ENCODE measurements at regions not wholly inside any gene's neighbourhood (a gene's known extent, or its start where the extent isn't known, plus 50 kb on each side); places are given as distances from the start of the nearest gene placed in this dataset.

DNA sequence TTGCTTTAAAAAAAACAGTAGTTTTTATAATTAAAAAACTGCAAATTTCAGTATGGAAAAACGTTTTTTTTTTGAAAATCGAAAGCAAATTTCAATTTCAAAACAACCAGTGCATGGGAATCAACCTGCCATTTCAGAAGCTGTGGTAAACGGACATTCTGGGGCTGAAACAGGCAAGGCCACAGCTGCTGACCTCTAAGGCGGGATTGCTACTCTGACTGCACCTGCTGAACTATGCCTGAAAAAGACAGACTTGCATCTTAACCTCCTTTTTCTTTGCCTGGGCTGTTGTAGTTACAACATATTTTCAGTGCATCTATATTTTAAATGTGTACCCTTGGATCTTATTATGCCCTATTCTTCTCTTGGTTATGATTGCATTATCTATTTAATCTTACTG, 303.0 kb upstream of the SP8 start:
- in situ Hi-C loops (cut with HindIII; ENCODE audit: low pct_unique_long_range_greater_than_20kb, low sequenced_read_pairs): no loop called here
- TF ChIP-seq JUND (IDR thresholded peaks at IDR 0.05; ENCODE audit: low read depth): no peak
- DNase-seq (ENCODE audit: low read depth in 1 of 2, low spot score in 1 of 2): no peak

DNA sequence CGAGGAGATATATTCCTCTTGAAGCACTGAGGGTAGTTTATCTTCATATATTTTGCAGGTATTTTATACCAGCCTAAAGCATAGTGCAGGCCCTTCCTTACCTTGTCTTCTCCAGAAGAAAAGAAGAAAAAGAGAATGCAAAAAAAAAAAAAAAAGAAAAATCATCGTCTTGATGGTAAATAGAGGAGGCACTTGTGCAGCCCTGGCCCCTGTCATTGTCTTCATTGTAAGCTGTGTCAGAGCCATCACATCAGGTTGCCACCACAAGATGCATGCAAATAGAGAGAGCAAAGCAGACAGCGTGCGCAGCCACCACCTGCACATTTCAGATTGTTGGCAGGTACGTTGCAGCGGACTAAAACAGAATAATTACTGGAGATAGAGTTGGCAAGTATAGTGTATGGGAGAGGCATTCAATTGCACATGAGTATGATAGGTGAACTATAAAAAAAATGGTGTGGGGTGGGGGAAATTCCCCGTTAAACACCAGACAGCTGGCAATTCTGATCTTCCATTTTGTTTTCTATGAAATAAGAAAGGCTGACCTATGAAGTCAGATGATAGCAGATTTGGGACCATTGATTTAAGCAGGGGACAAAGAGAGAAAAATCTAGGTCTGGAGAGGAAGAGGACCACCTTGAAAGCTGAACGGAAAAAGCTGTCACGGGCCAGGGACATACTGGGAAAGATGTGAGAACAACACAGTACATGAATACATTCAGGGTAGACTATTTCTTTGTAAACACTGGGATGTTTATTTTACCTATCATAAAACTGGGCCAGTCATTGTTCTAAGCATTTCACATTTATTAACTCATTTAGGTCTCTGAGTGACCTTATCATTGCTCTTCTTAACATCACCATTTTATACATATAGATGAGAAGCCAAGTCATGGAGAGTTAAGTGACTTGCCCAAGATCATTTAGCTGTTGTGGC, 306.3 kb upstream of the SP8 start:
- TF ChIP-seq JUND (IDR thresholded peaks at IDR 0.05; ENCODE audit: low read depth): no peak
- DNase-seq (ENCODE audit: low read depth in 1 of 2, low spot score in 1 of 2): no peak
- in situ Hi-C loops (cut with HindIII; ENCODE audit: low pct_unique_long_range_greater_than_20kb, low sequenced_read_pairs): no loop called here

DNA sequence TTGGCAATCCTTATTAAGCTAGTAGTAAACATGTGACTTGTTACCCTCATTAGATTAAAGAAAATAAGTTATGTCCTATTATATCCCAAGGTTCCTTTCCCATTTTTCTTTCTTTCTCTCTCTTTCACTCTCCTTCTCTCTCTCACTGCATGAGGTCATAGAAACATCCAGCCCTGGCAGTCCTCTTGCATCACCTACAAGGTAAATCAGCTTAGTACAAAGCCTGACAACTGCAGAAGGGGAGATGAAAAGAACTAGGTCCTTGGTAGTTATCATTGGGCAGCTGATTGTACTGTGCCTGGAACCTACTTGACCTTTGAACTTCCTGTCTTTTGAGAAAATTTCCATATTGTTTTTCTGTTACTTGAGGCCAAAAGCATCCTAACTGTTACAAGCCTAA, 307.9 kb upstream of the SP8 start:
- in situ Hi-C loops (cut with HindIII; ENCODE audit: low pct_unique_long_range_greater_than_20kb, low sequenced_read_pairs): no loop called here
- DNase-seq (ENCODE audit: low read depth in 1 of 2, low spot score in 1 of 2): no peak
- no peak for TF ChIP-seq JUND (IDR thresholded peaks at IDR 0.05; ENCODE audit: low read depth)

DNA sequence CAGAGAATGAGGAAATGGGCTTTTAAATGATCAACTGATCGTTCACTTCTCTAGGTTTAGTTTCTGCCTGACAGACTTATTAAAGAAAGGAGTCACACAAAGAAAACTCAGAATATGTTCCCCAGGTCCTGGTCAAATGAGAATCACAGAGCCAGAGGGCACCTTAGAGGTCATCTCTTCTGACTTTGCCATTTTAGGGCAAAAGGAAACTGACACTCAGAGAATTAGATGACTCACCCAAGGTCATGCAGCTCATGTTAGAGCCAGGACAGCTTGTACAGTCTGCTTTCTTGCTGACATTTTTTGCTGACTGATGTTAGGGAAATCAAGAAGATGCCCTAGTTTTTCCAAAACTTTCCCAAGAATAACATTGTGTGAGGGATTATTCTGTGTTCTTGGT, 312.7 kb upstream of the SP8 start:
- no peak for TF ChIP-seq JUND (IDR thresholded peaks at IDR 0.05; ENCODE audit: low read depth)
- in situ Hi-C loops (cut with HindIII; ENCODE audit: low pct_unique_long_range_greater_than_20kb, low sequenced_read_pairs): no loop called here
- no peak for DNase-seq (ENCODE audit: low read depth in 1 of 2, low spot score in 1 of 2)

DNA sequence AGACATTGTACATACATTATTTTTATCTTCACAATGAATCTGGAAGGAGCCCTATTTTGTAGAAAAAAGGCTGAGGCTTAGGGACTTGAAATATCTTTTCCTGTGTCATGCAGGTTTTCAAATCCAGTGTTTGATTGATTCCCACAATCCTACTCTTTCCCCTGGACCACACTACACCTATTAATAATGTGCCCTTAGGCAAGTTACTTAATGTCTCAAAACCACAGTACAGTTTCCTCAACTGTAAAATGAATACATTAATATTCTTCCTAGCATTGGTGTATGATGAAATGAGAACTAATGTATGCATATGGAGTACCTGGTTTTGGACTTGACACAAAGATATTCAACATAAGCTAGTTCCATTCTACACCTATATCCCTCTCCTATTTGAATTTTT, 313.3 kb upstream of the SP8 start:
- in situ Hi-C loops (cut with HindIII; ENCODE audit: low pct_unique_long_range_greater_than_20kb, low sequenced_read_pairs): no loop called here
- no peak for TF ChIP-seq JUND (IDR thresholded peaks at IDR 0.05; ENCODE audit: low read depth)

DNA sequence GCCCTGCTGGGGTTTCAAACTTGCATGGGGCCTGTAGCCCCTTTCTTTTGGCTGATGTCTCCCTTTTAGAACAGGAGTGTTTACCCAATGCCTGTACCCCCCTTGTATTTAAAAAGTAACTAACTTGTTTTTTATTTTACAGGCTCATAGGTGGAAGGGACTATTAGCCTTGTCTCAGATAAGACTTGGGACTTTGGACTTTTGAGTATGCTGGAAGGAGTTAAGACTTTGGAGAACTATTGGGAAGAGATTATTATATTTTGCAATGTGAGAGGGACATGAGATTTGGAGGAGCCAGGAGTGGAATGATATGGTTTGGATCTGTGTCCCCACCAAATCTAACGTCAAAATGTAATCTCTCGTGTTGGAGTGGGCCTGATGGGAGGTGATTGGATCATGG, 314.9 kb upstream of the SP8 start:
- no peak for DNase-seq (ENCODE audit: low read depth in 1 of 2, low spot score in 1 of 2)
- in situ Hi-C loops (cut with HindIII; ENCODE audit: low pct_unique_long_range_greater_than_20kb, low sequenced_read_pairs): no loop called here

More for the DNA sequence above, 313.3 kb upstream of the SP8 start:
- no peak for DNase-seq (ENCODE audit: low read depth in 1 of 2, low spot score in 1 of 2)

DNA sequence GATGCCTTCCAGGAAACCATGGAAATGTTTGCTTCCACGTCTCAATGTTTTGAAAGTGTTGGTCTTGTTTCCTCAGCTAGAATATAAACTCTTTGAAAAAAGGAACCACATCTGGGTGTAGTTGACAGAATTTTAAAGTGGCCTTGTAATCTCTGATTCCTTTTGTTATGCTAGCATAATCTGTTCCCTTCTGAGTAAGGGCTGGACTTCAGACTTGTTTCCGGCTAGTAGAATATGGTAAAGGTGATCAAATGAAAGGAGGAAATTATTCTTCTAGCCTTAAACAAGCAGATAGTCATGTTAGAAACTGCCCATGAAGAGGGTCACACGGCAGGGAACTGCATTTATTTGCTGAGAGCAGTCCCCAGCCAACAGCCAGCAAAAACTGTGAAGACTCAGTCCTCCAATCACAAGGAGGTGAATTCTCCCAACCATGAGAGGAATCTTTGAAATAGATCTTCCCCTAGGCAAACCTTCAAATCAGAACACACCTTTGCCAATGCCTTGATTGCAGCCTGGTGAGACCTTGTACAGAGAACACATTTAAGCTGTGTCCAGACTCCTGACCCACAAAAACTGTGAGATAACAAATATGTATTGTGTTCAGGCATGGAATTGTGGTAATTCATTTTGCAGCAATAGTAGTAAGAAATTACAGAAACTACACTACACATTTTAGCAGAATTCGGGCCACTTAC, 316.9 kb upstream of the SP8 start:
- no peak for TF ChIP-seq JUND (IDR thresholded peaks at IDR 0.05; ENCODE audit: low read depth)
- in situ Hi-C loops (cut with HindIII; ENCODE audit: low pct_unique_long_range_greater_than_20kb, low sequenced_read_pairs): no loop called here

More for the DNA sequence above, 314.9 kb upstream of the SP8 start:
- TF ChIP-seq JUND (IDR thresholded peaks at IDR 0.05; ENCODE audit: low read depth): no peak

DNA sequence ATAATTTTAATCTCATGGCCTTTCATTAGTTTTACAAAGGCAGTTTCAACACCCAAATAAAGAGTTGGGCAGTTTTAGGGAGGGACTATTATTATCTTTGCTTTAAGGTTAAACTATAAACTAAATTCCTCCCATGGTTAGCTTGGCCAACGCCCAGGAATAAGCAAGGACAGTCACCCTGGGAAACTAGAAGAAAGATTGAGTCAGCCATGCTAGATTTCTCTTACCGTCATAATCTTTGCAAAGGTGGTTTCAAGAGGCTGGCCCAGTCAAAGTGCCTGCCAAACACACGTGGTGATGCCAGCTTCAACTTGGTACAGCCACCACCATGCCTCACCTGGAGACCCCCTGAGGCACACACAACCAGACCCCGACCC, 317.4 kb upstream of the SP8 start:
- TF ChIP-seq JUND (IDR thresholded peaks at IDR 0.05; ENCODE audit: low read depth): no peak
- no peak for DNase-seq (ENCODE audit: low read depth in 1 of 2, low spot score in 1 of 2)
- in situ Hi-C loops (cut with HindIII; ENCODE audit: low pct_unique_long_range_greater_than_20kb, low sequenced_read_pairs): no loop called here

More for the DNA sequence above, 316.9 kb upstream of the SP8 start:
- DNase-seq (ENCODE audit: low read depth in 1 of 2, low spot score in 1 of 2): no peak

DNA sequence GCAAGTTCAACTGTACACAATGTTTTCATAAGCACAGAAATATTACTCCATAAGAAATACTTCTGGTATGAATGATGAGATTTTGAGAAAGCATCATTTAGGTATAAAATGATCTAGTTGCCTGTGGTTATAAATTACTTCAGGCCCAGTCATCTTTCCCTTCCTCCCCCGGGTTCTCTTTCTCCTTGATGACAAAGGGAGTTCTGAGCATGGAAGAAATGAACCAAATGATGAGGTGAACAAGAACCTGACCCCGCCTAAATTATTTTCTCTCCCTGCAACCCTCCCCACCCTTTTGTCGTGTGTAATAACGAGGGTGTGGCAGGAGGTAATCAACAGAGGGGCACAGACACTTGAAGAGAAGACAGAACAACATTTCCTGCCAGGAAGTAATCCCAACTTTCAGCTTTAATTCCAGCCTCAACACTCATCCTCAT, 319.6 kb upstream of the SP8 start:
- no peak for TF ChIP-seq JUND (IDR thresholded peaks at IDR 0.05; ENCODE audit: low read depth)
- in situ Hi-C loops (cut with HindIII; ENCODE audit: low pct_unique_long_range_greater_than_20kb, low sequenced_read_pairs): no loop called here

DNA sequence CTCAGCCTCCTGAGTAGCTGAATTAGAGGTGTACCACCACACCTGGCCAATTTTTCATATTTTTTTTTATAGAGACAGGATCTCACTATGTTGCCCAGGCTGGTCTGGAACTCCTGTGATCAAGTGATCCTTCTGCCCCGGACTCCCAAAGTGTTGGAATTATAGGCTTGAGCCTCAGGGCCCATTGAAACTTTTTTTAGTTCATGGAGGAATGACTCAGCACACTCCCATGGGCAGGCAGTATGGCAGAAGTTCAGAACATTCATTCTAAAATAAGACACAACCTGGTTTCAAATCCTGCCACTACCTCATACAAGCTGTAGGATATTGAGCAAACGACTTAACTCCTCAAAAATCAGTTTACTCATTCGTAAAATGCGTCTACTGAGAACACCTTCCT, 320.4 kb upstream of the SP8 start:
- no peak for TF ChIP-seq JUND (IDR thresholded peaks at IDR 0.05; ENCODE audit: low read depth)
- DNase-seq (ENCODE audit: low read depth in 1 of 2, low spot score in 1 of 2): no peak
- in situ Hi-C loops (cut with HindIII; ENCODE audit: low pct_unique_long_range_greater_than_20kb, low sequenced_read_pairs): no loop called here

More for the DNA sequence above, 319.6 kb upstream of the SP8 start:
- no peak for DNase-seq (ENCODE audit: low read depth in 1 of 2, low spot score in 1 of 2)

DNA sequence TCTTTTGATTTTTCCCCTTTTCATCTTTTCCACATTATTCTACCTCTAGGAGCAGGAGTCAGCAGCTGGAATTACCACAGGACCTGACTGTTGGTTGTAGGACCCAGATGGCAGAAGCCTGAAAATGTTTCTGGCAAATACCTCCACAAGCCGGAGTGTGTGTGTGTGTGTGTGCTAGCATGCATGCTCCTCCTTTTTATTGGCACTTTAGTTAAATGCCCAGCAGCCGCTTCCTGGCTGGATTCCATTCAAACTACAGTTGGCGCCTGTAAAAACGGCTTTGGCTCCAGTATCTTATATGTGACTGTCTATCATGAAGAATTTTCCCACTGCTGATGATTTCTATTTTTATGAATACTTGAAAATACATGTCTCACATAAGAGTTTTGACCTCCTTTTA, 319.7 kb upstream of the SP4 start:
- peak in 1 of 2 experiments; percentile 36 for DNase-seq (ENCODE audit: low read depth in 1 of 2, low spot score in 1 of 2)
- in situ Hi-C loops (cut with HindIII; ENCODE audit: low pct_unique_long_range_greater_than_20kb, low sequenced_read_pairs): no loop called here
- no peak for TF ChIP-seq JUND (IDR thresholded peaks at IDR 0.05; ENCODE audit: low read depth)

DNA sequence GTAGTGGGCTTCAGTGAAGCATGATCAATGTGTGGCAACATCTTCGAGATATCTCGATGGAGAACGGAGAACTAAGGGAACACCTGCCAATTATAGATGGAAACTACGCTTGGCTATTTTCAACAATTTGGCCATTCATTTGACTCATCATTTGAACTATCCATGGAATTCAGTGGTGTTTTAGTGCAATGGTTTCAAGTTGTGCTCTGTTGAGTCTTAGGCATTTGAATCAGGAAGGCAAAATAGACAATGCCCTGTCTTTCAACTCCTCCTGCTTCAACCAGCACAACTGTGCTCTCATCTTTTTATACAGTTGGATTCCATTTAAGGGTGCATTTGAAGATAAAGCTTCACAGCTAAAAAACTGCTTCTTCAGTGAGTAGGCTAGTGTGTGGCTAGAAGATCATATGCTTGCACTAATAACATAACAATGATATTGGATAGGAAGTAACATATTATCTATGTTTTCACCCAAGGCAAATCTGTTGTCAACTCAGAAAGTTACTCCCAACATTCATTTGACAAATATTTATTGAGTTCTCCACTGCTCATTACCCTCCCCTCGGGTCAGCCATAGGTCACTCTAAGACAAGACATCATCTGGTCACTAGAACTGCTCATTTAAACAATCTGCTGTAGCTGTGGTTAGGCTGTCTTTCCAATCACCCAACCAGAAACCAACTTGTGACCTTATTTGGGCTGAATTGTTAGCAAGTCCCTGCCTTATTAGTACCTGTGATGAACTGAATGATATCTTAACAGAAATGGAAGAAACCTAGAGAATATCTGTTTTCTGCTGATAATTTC, 314.1 kb upstream of the SP4 start:
- no peak for TF ChIP-seq JUND (IDR thresholded peaks at IDR 0.05; ENCODE audit: low read depth)
- in situ Hi-C loops (cut with HindIII; ENCODE audit: low pct_unique_long_range_greater_than_20kb, low sequenced_read_pairs): no loop called here
- DNase-seq (ENCODE audit: low read depth in 1 of 2, low spot score in 1 of 2): no peak
